A549 (cell line): ENCODE measurements at regions not wholly inside any gene's neighbourhood (a gene's known extent, or its start where the extent isn't known, plus 50 kb on each side); places are given as distances from the start of the nearest gene placed in this dataset.

Experiments
- ATAC-seq, 2 experiments: fragments of 200-7000 bp in 1 of 2; fragments of >200 bp in 1 of 2; cut with Nextera tagmentation in 1 of 2; cut with Tn5 transposase in 1 of 2; 3 replicates each; pipeline versions ENCODE4 v1.8.0 to v1.9.1; 2018 to 2020; ENCODE audit warnings: mild to moderate bottlenecking in 1 of 2, moderate library complexity in 1 of 2
- CTCF ChIA-PET: fragments of 300-600 bp; sonication (Branson Sonifier 250); formaldehyde crosslinking; extraction: SDS; loops from one replicate; lab custom pipeline; 2021; ENCODE audit warnings: antibody characterized with exemption, inconsistent platforms; lab: Yijun Ruan, JAX
- POLR2A ChIA-PET: fragments of 350-600 bp; formaldehyde crosslinking; extraction: SDS; loops from one replicate; lab custom pipeline; 2021; ENCODE audit warnings: antibody characterized with exemption, inconsistent platforms; lab: Yijun Ruan, JAX
- DNase-seq, 2 experiments: peaks; one replicate each; pipeline versions ENCODE4 v3.0.0 to v3.0.0-alpha.2; 2011 to 2016; ENCODE audit warnings: low read depth in 1 of 2, low spot score in 1 of 2
- FAIRE-seq: peaks from 2 replicates; lab custom pipeline; 2011; peaks lifted over from hg19 to GRCh38; lab: Jason Lieb, UNC
- H3K27ac ChIP-seq, 2 experiments: fragments of >200 bp; sonication (Bioruptor Twin); formaldehyde crosslinking; 3 replicates each; pipeline ENCODE4 v1.5.1; 2016 to 2017
- H3K4me1 ChIP-seq: fragments of >200 bp; sonication (Bioruptor Twin); formaldehyde crosslinking; 3 replicates; pipeline ENCODE4 v1.6.1; 2016
- H3K4me2 ChIP-seq: fragments of >200 bp; sonication (Bioruptor Twin); formaldehyde crosslinking; 3 replicates; pipeline ENCODE4 v1.6.1; 2016
- H3K4me3 ChIP-seq: fragments of >200 bp; sonication (Bioruptor Twin); formaldehyde crosslinking; 3 replicates; pipeline ENCODE4 v1.5.1; 2016
- H3K9me3 ChIP-seq: fragments of >200 bp; sonication (Bioruptor Twin); formaldehyde crosslinking; 3 replicates; pipeline ENCODE4 v1.6.1; 2016
- CBX8 ChIP-seq: fragments of 200-600 bp; sonication (generic); IDR thresholded peaks from 2 replicates; pipeline ENCODE4 v1.6.1; 2016
- CEBPB ChIP-seq, 2 experiments: fragments of >200 bp in 1 of 2; sonication (Bioruptor Twin) in 1 of 2; formaldehyde crosslinking in 1 of 2; IDR thresholded peaks; 2 replicates each; pipeline ENCODE4 v1.6.1; 2012 to 2016
- CHD4 ChIP-seq: fragments of 200-600 bp; sonication (generic); IDR thresholded peaks from 2 replicates; pipeline ENCODE4 v1.6.1; 2016; ENCODE audit warnings: antibody characterized with exemption, mild to moderate bottlenecking, borderline replicate concordance
- FOSL2 ChIP-seq, 2 experiments: fragments of 450-650 bp in 1 of 2; fragments of >200 bp in 1 of 2; sonication (Bioruptor Twin) in 1 of 2; formaldehyde crosslinking; IDR thresholded peaks; 2 replicates each; pipeline versions ENCODE4 v1.5.0 to v1.6.1; 2016 to 2020; ENCODE audit warnings: mild to moderate bottlenecking in 1 of 2, moderate library complexity in 1 of 2
- JUNB ChIP-seq: fragments of >200 bp; sonication (Bioruptor Twin); formaldehyde crosslinking; IDR thresholded peaks from 2 replicates; pipeline ENCODE4 v1.6.1; 2016
- KDM1A ChIP-seq: fragments of 200-600 bp; sonication (generic); IDR thresholded peaks from 2 replicates; pipeline ENCODE4 v1.6.1; 2016; ENCODE audit warnings: low read depth, mild to moderate bottlenecking
- MAZ ChIP-seq: fragments of 150-350 bp; IDR thresholded peaks from 2 replicates; pipeline ENCODE4 v1.6.1; 2014; ENCODE audit warnings: antibody characterized with exemption, low read depth, low read length, borderline replicate concordance
- NFE2L2 ChIP-seq: fragments of 150-350 bp; conservative IDR thresholded peaks from 2 replicates; pipeline ENCODE4 v1.6.1; 2014; ENCODE audit warnings: low read length
- NPAS2 ChIP-seq: fragments of 250-450 bp; sonication (Bioruptor Pico); IDR thresholded peaks from 2 replicates; pipeline ENCODE4 v1.8.0; 2022; ENCODE audit warnings: mild to moderate bottlenecking, moderate library complexity, borderline replicate concordance
- NR3C1 ChIP-seq: fragments of >200 bp; sonication (Bioruptor Twin); formaldehyde crosslinking; IDR thresholded peaks from 3 replicates; pipeline ENCODE4 v1.6.1; 2017
- POLR2A ChIP-seq: IDR thresholded peaks from 2 replicates; pipeline ENCODE4 v1.6.1; 2012; ENCODE audit warnings: mild to moderate bottlenecking, low read length
- RNF2 ChIP-seq: fragments of 200-600 bp; sonication (generic); IDR thresholded peaks from 2 replicates; pipeline ENCODE4 v1.6.1; 2016; ENCODE audit warnings: low read depth, mild to moderate bottlenecking, antibody characterized with exemption, moderate library complexity, borderline replicate concordance
- SMC3 ChIP-seq: fragments of >200 bp; sonication (Bioruptor Twin); formaldehyde crosslinking; IDR thresholded peaks from 3 replicates; pipeline ENCODE4 v1.6.1; 2018; ENCODE audit warnings: inconsistent platforms
- SREBF2 ChIP-seq: fragments of 450-650 bp; IDR thresholded peaks from 2 replicates; pipeline ENCODE4 v1.6.1; 2014; ENCODE audit warnings: mild to moderate bottlenecking, moderate library complexity
- TP53 ChIP-seq: fragments of 250-450 bp; sonication (Bioruptor Pico); IDR thresholded peaks from 2 replicates; pipeline ENCODE4 v1.5.0; 2021; ENCODE audit warnings: mild to moderate bottlenecking, moderate library complexity
- ZC3H11A ChIP-seq: fragments of 450-650 bp; IDR thresholded peaks from 2 replicates; pipeline ENCODE4 v1.6.1; 2014; ENCODE audit warnings: antibody characterized with exemption, mild to moderate bottlenecking
- ZFP36 ChIP-seq: fragments of 450-650 bp; IDR thresholded peaks from 2 replicates; pipeline ENCODE4 v1.6.1; 2014; ENCODE audit warnings: borderline replicate concordance; ENCODE audit not compliant: partially characterized antibody
- ZNF302 ChIP-seq: fragments of 250-450 bp; sonication (Bioruptor Pico); IDR thresholded peaks from 2 replicates; pipeline ENCODE4 v1.9.0; 2021; ENCODE audit warnings: inconsistent platforms, mild to moderate bottlenecking, moderate library complexity
- ZSCAN20 ChIP-seq: fragments of 250-450 bp; sonication (Bioruptor Pico); IDR thresholded peaks from 2 replicates; pipeline ENCODE4 v1.8.0; 2022; ENCODE audit warnings: mild to moderate bottlenecking, moderate library complexity
- WGBS: methylation state at CpG from one replicate; pipeline ENCODE4 v1.1.6; 2017; ENCODE audit errors: missing lambda C conversion rate; 5-methylcytosine and 5-hydroxymethylcytosine counted together
- TF ChIP-seq, protein P1 (sequence below): fragments of 450-650 bp; IDR thresholded peaks from 2 replicates; pipeline ENCODE4 v1.6.1; 2014; ENCODE audit warnings: antibody characterized with exemption
- TF ChIP-seq, protein P2 (sequence below): IDR thresholded peaks from 2 replicates; pipeline ENCODE4 v1.6.1; 2012
- TF ChIP-seq, protein P3 (sequence below): IDR thresholded peaks from 2 replicates; pipeline ENCODE4 v1.6.1; 2012; ENCODE audit warnings: low read depth, borderline replicate concordance
- TF ChIP-seq, protein P4 (sequence below): fragments of >200 bp; sonication (Bioruptor Twin); formaldehyde crosslinking; IDR thresholded peaks from 3 replicates; pipeline ENCODE4 v1.6.1; 2016
- TF ChIP-seq, protein P5 (sequence below): fragments of 150-350 bp; IDR thresholded peaks from 2 replicates; pipeline ENCODE4 v1.6.1; 2014; ENCODE audit warnings: low read depth, mild to moderate bottlenecking, low read length

DNA sequence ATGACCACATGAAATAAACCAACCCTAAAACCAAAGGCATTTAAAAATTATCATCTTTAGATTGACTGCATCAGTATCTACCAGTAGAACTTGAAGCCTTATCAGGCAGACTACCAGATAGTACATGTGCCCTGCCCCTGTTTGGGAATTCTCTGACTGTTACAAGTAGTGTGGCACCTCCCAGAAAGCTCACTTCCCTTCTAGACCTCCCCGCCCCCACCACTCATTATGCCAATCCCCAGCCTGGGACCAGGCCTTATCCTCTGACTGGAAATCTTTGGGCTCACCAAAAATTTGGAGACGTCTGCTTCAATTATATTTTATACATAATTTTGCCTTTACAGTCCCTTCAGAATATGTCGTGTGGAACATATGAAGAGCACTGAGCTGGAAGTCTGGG, 155.6 kb downstream of the TFAP2B start:
- 22% methylated on average over 2 of the region's 3 CpGs for WGBS
- FAIRE-seq (no peak), ATAC-seq (no peak), DNase-seq (no peak)
- Histone ChIP-seq H3K4me1 (no peaks in the 10 kb centered on the region), H3K4me3 (no peak overlapping the region), H3K9me3 (no peaks in the 10 kb centered on the region), H3K4me2 (no peak overlapping the region)
- POLR2A ChIA-PET: no interaction called here
- CTCF ChIA-PET: no interaction called here
- TF ChIP-seq ZFP36: no peak
- TF ChIP-seq ZSCAN20 (CRISPR knock-in tag): no peak
- no peak for TF ChIP-seq CHD4
- TF ChIP-seq MAZ: no peak
- TF ChIP-seq ZC3H11A: no peak
- no peak for TF ChIP-seq SMC3
- no peak for TF ChIP-seq ZNF302
- no peak for TF ChIP-seq CEBPB (IDR thresholded peaks at IDR 0.05)
- no peak for TF ChIP-seq TP53
- TF ChIP-seq NR3C1: no peak
- TF ChIP-seq, all 56 proteins: peak for 0
- H3K27ac ChIP-seq: no peak overlapping the region

DNA sequence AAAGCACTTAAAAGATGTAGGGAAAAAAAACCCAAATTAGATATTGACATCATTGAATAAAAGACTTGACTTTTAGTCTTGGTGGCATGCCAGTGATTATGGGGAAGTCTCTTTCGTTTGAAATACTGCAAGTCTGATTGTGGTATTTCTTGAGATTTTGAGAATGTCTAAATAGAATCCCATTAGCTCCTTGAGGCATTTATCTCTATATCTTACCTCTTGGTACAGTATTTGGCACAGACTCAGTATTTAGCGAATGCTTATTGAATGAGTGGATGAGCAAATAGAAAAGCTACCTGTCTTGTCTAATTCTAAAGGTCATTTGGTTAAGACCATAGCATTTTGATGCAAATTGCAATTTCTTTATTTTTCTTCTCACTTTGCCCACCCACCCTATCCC, 156.5 kb downstream of the TFAP2B start:
- Histone ChIP-seq H3K9me3 (no peaks in the 10 kb centered on the region), H3K4me2 (no peak overlapping the region), H3K27ac (no peak overlapping the region), H3K4me1 (no peaks in the 10 kb centered on the region), H3K4me3 (no peak overlapping the region)
- TF ChIP-seq FOSL2 (IDR thresholded peaks at IDR 0.05): no peak
- TF ChIP-seq FOSL2 (CRISPR knock-in tag; IDR thresholded peaks at IDR 0.05): no peak
- no peak for TF ChIP-seq RNF2
- TF ChIP-seq, protein P1, sequence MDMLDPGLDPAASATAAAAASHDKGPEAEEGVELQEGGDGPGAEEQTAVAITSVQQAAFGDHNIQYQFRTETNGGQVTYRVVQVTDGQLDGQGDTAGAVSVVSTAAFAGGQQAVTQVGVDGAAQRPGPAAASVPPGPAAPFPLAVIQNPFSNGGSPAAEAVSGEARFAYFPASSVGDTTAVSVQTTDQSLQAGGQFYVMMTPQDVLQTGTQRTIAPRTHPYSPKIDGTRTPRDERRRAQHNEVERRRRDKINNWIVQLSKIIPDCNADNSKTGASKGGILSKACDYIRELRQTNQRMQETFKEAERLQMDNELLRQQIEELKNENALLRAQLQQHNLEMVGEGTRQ: no peak
- no peak for TF ChIP-seq POLR2A
- TF ChIP-seq KDM1A: no peak
- no peak for TF ChIP-seq JUNB
- no peak for TF ChIP-seq NFE2L2
- no peak for TF ChIP-seq SREBF2
- TF ChIP-seq, protein P2, sequence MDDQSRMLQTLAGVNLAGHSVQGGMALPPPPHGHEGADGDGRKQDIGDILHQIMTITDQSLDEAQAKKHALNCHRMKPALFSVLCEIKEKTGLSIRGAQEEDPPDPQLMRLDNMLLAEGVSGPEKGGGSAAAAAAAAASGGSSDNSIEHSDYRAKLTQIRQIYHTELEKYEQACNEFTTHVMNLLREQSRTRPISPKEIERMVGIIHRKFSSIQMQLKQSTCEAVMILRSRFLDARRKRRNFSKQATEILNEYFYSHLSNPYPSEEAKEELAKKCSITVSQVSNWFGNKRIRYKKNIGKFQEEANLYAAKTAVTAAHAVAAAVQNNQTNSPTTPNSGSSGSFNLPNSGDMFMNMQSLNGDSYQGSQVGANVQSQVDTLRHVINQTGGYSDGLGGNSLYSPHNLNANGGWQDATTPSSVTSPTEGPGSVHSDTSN: no peak
- TF ChIP-seq, protein P3, sequence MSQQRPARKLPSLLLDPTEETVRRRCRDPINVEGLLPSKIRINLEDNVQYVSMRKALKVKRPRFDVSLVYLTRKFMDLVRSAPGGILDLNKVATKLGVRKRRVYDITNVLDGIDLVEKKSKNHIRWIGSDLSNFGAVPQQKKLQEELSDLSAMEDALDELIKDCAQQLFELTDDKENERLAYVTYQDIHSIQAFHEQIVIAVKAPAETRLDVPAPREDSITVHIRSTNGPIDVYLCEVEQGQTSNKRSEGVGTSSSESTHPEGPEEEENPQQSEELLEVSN: no peak
- TF ChIP-seq CBX8: no peak
- TF ChIP-seq MAZ: no peak
- TF ChIP-seq ZNF302: no peak
- TF ChIP-seq ZC3H11A: no peak
- TF ChIP-seq, protein P4, sequence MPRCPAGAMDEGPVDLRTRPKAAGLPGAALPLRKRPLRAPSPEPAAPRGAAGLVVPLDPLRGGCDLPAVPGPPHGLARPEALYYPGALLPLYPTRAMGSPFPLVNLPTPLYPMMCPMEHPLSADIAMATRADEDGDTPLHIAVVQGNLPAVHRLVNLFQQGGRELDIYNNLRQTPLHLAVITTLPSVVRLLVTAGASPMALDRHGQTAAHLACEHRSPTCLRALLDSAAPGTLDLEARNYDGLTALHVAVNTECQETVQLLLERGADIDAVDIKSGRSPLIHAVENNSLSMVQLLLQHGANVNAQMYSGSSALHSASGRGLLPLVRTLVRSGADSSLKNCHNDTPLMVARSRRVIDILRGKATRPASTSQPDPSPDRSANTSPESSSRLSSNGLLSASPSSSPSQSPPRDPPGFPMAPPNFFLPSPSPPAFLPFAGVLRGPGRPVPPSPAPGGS: no peak
- TF ChIP-seq, protein P5, sequence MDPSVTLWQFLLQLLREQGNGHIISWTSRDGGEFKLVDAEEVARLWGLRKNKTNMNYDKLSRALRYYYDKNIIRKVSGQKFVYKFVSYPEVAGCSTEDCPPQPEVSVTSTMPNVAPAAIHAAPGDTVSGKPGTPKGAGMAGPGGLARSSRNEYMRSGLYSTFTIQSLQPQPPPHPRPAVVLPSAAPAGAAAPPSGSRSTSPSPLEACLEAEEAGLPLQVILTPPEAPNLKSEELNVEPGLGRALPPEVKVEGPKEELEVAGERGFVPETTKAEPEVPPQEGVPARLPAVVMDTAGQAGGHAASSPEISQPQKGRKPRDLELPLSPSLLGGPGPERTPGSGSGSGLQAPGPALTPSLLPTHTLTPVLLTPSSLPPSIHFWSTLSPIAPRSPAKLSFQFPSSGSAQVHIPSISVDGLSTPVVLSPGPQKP: no peak
- TF ChIP-seq NPAS2 (CRISPR knock-in tag): no peak
- no peak for TF ChIP-seq SMC3
- POLR2A ChIA-PET: no interaction called here
- CTCF ChIA-PET: no interaction called here
- WGBS: 9% methylated on average over 2 of the region's 2 CpGs
- no peak for DNase-seq
- FAIRE-seq: no peak
- ATAC-seq: no peak
